GM12873 (cell line): ENCODE measurements at regions not wholly inside any gene's neighbourhood (a gene's known extent, or its start where the extent isn't known, plus 50 kb on each side); places are given as distances from the start of the nearest gene placed in this dataset.
A peak's percentile ranks its signal among the peaks of the same experiment; 100 is the strongest.

Experiments used
- CTCF ChIP-seq: IDR thresholded peaks from 2 replicates; pipeline ENCODE4 v1.5.1; 2012; ENCODE audit warnings: low read depth, mild to moderate bottlenecking, moderate library complexity, low read length, control low read depth; ENCODE audit not compliant: insufficient read depth; ENCODE audit errors: missing control alignments

- no peak for TF ChIP-seq CTCF
Measured at GRCh38 chr11:36825251-36825650, 227.2 kb upstream of the RAG2 start.

- TF ChIP-seq CTCF = no peak
Measured at GRCh38 chr11:36824349-36824748, 226.3 kb upstream of the RAG2 start.

- TF ChIP-seq CTCF = no peak
Measured at GRCh38 chr11:36822829-36823228, 224.8 kb upstream of the RAG2 start.

GRCh38 chr11:36818410-36818809, 220.4 kb upstream of the RAG2 start:
- peak; percentile 49 for TF ChIP-seq CTCF

- no peak for TF ChIP-seq CTCF
Measured at GRCh38 chr11:36817336-36817965, 219.4 kb upstream of the RAG2 start.

GRCh38 chr11:36809303-36809702, 211.3 kb upstream of the RAG2 start:
- TF ChIP-seq CTCF = no peak

GRCh38 chr11:36807871-36808270, 209.8 kb upstream of the RAG2 start:
- no peak for TF ChIP-seq CTCF

GRCh38 chr11:36803084-36803483, 205.0 kb upstream of the RAG2 start:
- TF ChIP-seq CTCF = no peak
